BLaER1 (cell line): ENCODE measurements at regions not wholly inside any gene's neighbourhood (a gene's known extent, or its start where the extent isn't known, plus 50 kb on each side); places are given as distances from the start of the nearest gene placed in this dataset.

Source experiments
- H3K27ac ChIP-seq: shearing (Covaris generic); formaldehyde crosslinking; 2 replicates; pipeline ENCODE4 v1.8.1; 2022
- H3K27me3 ChIP-seq: shearing (Covaris generic); formaldehyde crosslinking; 2 replicates; pipeline ENCODE4 v1.8.1; 2022
- H3K36me3 ChIP-seq: shearing (Covaris generic); formaldehyde crosslinking; 2 replicates; pipeline ENCODE4 v1.8.1; 2022
- H3K4me1 ChIP-seq: shearing (Covaris generic); formaldehyde crosslinking; 2 replicates; pipeline ENCODE4 v1.8.1; 2022
- H3K4me2 ChIP-seq: shearing (Covaris generic); formaldehyde crosslinking; 2 replicates; pipeline ENCODE4 v1.8.1; 2022
- H3K4me3 ChIP-seq: shearing (Covaris generic); formaldehyde crosslinking; 2 replicates; pipeline ENCODE4 v1.8.1; 2022
- H3K9ac ChIP-seq: shearing (Covaris generic); formaldehyde crosslinking; 2 replicates; pipeline ENCODE4 v1.8.1; 2022
- H3K9me3 ChIP-seq: shearing (Covaris generic); formaldehyde crosslinking; 2 replicates; pipeline ENCODE4 v1.8.1; 2022
- H4K20me1 ChIP-seq: shearing (Covaris generic); formaldehyde crosslinking; 2 replicates; pipeline ENCODE4 v1.8.1; 2022
- Cebpa-rat ChIP-seq: shearing (Covaris generic); IDR thresholded peaks from 2 replicates; pipeline ENCODE4 v1.8.1; 2022

DNA sequence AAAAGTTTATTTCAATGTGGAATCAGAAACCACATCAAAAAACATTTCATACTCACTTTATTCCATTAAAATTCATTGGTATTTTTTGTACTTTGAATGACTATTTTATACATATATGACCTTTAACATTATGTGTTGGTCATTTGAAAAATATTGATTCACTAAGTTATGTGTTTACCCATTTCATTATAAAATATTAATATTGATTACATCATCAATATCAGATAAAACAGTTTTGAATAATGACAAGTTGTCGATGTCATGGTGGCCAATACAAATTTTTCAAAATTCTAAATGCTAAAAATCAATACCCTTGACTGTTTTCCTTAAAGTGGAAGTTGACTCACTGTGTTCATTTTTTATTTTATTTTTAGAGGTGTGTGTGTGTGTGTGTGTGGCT, 239.7 kb upstream of the ROBO1 start:
- Histone ChIP-seq H3K4me3 (no peak overlapping the region), H3K27ac (no peak overlapping the region)
- no peak for TF ChIP-seq Cebpa-rat

DNA sequence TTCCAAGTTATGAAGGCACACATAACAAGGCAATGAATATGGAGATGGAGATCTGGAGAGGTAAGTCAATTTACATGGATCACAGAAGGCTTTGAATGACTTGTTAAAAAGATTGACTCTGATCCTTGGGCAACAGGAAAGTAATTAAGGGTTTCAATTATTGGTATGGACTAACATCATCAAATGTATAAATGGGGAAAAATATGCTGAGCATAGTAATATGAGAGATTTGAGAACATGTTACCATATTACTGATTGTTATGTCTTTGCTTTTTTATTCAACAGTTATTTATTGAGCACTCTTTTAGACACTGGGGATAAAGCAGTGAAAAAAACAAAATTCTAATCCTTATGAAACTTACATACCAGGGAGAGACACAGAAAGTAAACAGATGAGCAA, 238.5 kb upstream of the ROBO1 start:
- Histone ChIP-seq H3K4me3 (no peak overlapping the region), H4K20me1 (no peaks in the 10 kb centered on the region), H3K36me3 (no peaks in the 10 kb centered on the region), H3K27me3 (no peaks in the 10 kb centered on the region), H3K4me2 (no peak overlapping the region), H3K9ac (no peak overlapping the region), H3K9me3 (no peaks in the 10 kb centered on the region), H3K4me1 (no peaks in the 10 kb centered on the region), H3K27ac (no peak overlapping the region)
- TF ChIP-seq Cebpa-rat = no peak

More for the DNA sequence above, 239.7 kb upstream of the ROBO1 start:
- H4K20me1 ChIP-seq = no peaks in the 10 kb centered on the region
- no peak overlapping the region for H3K9ac ChIP-seq
- no peaks in the 10 kb centered on the region for H3K36me3 ChIP-seq
- H3K27me3 ChIP-seq = no peaks in the 10 kb centered on the region
- no peak overlapping the region for H3K4me2 ChIP-seq
- no peaks in the 10 kb centered on the region for H3K9me3 ChIP-seq
- H3K4me1 ChIP-seq = no peaks in the 10 kb centered on the region

DNA sequence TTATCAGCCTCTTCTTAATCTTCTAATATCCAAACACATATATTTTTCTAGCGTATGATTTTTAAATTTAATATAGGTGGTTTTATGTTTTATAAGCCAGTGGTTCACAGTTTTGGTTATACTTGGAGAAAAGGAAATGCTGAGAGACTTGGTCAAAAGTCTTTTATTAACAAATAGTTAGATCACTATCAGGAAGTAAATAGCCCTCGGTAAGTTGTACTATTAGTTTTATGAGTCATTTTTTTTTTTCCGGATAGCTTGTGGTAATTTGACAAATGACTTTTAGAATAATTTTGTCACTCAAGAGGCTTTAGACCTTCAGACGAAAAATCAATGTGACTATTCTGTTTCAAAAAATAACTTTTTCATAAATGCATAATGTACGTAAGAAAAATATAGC, 232.2 kb upstream of the ROBO1 start:
- TF ChIP-seq Cebpa-rat = no peak
- Histone ChIP-seq H3K36me3 (no peaks in the 10 kb centered on the region), H3K4me1 (no peaks in the 10 kb centered on the region), H3K4me2 (no peak overlapping the region), H3K27ac (no peak overlapping the region), H4K20me1 (no peaks in the 10 kb centered on the region), H3K4me3 (no peak overlapping the region), H3K9me3 (no peaks in the 10 kb centered on the region), H3K9ac (no peak overlapping the region), H3K27me3 (no peaks in the 10 kb centered on the region)

DNA sequence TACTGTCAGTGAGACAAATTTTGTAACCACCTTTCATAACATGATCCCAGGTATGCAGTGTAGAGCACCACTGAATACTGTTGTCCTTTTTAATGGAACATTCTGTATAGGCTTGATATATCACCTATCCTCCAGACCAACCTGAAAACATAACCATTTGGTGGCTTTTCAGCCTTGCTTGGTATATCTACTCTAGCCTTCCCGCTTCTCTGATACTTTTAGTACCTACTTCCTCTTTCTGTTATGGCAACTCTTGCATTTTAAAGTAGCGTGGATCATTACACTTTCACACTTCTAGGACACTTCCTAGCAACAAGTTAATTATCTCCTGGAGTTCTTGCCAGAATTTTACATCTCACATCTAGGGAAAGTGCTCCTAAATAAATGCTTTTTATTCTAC, 226.6 kb upstream of the ROBO1 start:
- Histone ChIP-seq H3K27ac (no peak overlapping the region), H3K4me1 (peaks cover 6% of the 10 kb centered on the region)
- TF ChIP-seq Cebpa-rat = no peak

DNA sequence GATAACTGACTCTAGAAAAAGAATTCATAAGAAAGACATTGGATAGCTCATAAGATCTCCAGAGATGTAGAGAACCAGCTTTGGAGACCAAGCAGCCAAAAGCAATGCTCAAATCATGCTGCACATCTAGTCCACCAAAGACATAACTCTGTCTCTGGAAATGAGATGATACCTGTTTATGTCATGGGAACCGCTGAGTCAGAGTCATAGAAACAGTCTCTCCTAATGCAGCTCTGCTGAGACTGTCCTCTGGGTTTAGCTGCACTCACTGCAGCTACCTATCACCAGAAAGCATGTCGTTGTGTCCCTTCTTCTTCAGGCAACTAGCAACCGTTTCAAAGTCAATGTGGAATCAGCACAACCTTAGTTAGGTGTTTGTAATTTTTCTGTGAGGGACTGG, 218.5 kb upstream of the ROBO1 start:
- H3K9me3 ChIP-seq = no peaks in the 10 kb centered on the region
- no peak overlapping the region for H3K4me3 ChIP-seq
- H3K27ac ChIP-seq = no peak overlapping the region
- H3K27me3 ChIP-seq = no peaks in the 10 kb centered on the region
- H4K20me1 ChIP-seq = no peaks in the 10 kb centered on the region
- no peak overlapping the region for H3K9ac ChIP-seq
- TF ChIP-seq Cebpa-rat = no peak
- peaks cover 12% of the 10 kb centered on the region for H3K4me1 ChIP-seq
- no peak overlapping the region for H3K4me2 ChIP-seq
- H3K36me3 ChIP-seq = no peaks in the 10 kb centered on the region

More for the DNA sequence above, 226.6 kb upstream of the ROBO1 start:
- no peak overlapping the region for H3K4me2 ChIP-seq
- H3K36me3 ChIP-seq = no peaks in the 10 kb centered on the region
- no peaks in the 10 kb centered on the region for H3K27me3 ChIP-seq
- no peak overlapping the region for H3K9ac ChIP-seq
- no peak overlapping the region for H3K4me3 ChIP-seq
- H3K9me3 ChIP-seq = no peaks in the 10 kb centered on the region
- H4K20me1 ChIP-seq = no peaks in the 10 kb centered on the region

DNA sequence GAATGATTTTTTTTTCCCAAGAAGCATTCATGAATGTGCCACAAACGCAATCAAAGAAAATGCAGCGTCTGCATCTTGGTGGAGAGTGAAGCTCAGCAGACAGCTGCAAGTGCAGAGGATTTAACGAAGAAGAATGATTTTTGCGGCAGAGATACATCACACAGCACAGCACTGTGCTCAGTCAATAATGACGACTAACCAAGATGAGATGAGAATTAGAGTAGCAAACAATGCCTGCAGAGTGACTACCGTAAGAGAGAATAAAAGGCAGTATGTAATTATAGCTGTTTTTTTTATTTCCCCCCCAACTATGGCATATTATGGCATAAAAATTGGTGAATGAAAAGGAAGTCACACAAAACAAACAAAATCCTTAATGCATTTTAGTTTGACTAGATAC, 218.0 kb upstream of the ROBO1 start:
- H3K36me3 ChIP-seq = no peaks in the 10 kb centered on the region
- H3K4me3 ChIP-seq = no peak overlapping the region
- peaks cover 7% of the 10 kb centered on the region for H3K4me1 ChIP-seq
- H3K9me3 ChIP-seq = no peaks in the 10 kb centered on the region
- H3K4me2 ChIP-seq = no peak overlapping the region
- H3K27me3 ChIP-seq = no peaks in the 10 kb centered on the region
- no peak for TF ChIP-seq Cebpa-rat
- H4K20me1 ChIP-seq = no peaks in the 10 kb centered on the region
- no peak overlapping the region for H3K27ac ChIP-seq
- no peak overlapping the region for H3K9ac ChIP-seq

DNA sequence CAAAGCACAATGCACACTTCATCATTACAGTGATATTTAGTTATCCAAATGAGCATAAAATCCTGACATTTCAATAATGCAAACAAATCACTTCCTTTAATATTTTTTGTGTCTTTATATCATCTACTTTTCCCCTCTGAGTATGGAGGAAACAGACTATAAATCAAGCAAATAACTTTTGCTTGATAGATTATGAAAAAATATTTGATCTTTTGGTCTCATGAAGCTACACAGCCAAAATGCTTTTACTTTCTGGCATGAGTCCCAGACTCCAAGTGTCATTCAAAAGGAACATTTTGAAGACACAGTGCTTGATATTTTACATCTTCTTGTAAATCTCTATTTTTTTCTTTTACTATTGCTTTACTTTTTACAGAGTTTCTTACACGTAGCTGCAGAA, 215.3 kb upstream of the ROBO1 start:
- Histone ChIP-seq H3K9ac (no peak overlapping the region), H3K4me2 (no peak overlapping the region), H4K20me1 (no peaks in the 10 kb centered on the region), H3K27ac (no peak overlapping the region), H3K4me3 (no peak overlapping the region), H3K36me3 (no peaks in the 10 kb centered on the region), H3K4me1 (peaks cover 10% of the 10 kb centered on the region), H3K27me3 (no peaks in the 10 kb centered on the region), H3K9me3 (0 out of 2 replicates have a peak, but pooled peaks cover 5% of the 10 kb centered on the region)
- no peak for TF ChIP-seq Cebpa-rat

DNA sequence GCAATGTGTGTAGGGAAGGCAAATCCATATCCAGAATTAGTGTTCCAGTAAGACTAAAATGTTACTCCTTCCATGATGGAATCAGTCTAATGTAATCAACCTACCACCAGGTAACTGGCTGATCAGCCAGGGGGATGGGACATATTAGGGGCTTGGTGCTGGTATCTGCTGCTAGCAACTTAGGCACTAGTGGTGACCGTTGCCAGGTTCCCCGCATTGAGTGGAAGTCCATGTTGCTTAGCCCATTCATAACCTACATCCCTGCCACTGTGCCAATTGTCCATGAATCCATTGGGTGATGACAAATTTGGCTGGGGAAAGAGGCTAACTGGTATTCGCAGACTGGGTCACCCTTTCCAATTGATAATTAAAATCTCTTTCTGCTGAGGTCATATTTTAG, 212.2 kb upstream of the ROBO1 start:
- Histone ChIP-seq H3K9me3 (0 out of 2 replicates have a peak, but pooled peaks cover 5% of the 10 kb centered on the region), H3K4me1 (peaks cover 28% of the 10 kb centered on the region), H3K36me3 (no peaks in the 10 kb centered on the region), H3K4me2 (no peak overlapping the region), H3K9ac (no peak overlapping the region), H3K27ac (no peak overlapping the region), H3K4me3 (no peak overlapping the region), H4K20me1 (no peaks in the 10 kb centered on the region), H3K27me3 (no peaks in the 10 kb centered on the region)
- no peak for TF ChIP-seq Cebpa-rat

DNA sequence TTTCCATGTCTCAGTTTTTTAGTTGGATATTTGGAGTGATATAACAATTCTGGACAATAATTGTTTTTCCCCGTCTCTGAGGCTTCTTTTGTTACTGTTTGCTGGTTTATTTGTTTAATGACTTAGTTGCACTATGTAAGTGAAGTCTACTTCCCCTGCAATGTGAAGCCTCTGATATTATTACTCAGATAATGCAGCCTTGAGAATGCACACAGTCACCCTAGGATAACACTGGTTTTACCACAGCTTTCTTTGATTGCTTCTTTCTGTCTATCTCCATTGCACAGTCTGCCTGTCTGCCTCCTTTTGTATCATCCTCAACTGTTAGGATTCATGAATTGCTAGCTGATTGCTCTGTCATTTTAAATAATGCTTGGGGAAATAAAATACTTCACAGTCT, 208.7 kb upstream of the ROBO1 start:
- peak overlapping the region; percentile 77 for H3K4me2 ChIP-seq
- no peaks in the 10 kb centered on the region for H3K27me3 ChIP-seq
- H3K4me3 ChIP-seq = no peak overlapping the region
- H3K27ac ChIP-seq = no peak overlapping the region; the same call in 1 of the 2 replicates
- 0 out of 2 replicates have a peak, but pooled peaks cover 5% of the 10 kb centered on the region for H3K9me3 ChIP-seq
- H3K9ac ChIP-seq = no peak overlapping the region
- H3K36me3 ChIP-seq = no peaks in the 10 kb centered on the region
- TF ChIP-seq Cebpa-rat = no peak
- H4K20me1 ChIP-seq = no peaks in the 10 kb centered on the region
- H3K4me1 ChIP-seq = peaks cover 22% of the 10 kb centered on the region

DNA sequence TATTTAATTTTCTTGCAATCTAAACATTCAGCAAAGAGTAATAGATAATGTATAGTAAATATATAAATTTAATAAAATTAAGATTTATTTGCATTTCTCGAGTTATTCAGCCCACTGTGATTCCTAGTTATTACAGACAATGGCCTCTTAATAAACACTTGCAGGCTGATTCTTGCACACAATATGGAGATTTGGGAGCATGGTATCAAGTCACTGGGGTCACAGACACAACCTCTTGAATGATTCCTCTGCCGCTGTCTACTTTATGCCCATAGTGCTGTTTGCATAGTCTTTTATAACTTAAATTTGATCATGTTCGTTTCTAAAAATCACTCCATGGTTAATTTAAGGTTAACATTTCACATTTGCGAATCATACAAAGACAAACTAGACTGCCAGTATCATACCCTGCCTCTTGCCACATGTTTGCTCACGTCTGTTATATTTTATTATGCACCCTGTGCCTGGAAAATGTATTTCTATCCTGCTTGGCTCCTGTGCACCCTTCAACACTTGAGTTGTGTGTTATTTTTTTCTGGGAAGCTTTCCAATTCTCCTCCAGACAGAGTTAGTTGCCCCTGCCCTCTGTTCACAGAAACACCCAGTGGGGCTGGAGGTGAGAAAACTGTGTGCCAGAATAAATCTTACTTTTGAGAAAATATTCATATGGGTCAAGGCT, 206.3 kb upstream of the ROBO1 start:
- no peak overlapping the region for H3K27ac ChIP-seq
- no peaks in the 10 kb centered on the region for H3K9me3 ChIP-seq
- no peak for TF ChIP-seq Cebpa-rat

DNA sequence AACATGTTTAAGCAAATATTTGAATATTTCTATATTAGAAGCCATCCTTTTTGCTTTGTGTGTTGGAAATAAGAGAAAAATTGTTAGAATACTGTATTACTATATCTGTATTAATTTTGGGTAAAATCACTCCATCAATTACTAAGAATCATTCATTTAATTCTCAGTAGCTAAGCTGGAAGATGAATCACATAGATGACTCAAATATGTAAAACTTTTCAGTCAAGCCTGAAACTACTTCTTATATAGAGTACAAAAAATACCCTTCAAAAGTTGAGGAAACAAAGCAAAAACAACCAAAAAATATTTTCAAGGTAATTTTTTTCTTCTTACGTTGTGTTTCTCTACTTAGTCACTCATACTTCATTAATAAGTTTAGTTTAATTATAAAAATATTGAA, 205.7 kb upstream of the ROBO1 start:
- Histone ChIP-seq H3K4me1 (peaks cover 25% of the 10 kb centered on the region), H3K36me3 (no peaks in the 10 kb centered on the region), H3K27ac (no peak overlapping the region), H3K4me2 (no peak overlapping the region), H3K9ac (no peak overlapping the region), H4K20me1 (no peaks in the 10 kb centered on the region), H3K4me3 (no peak overlapping the region), H3K27me3 (no peaks in the 10 kb centered on the region), H3K9me3 (no peaks in the 10 kb centered on the region)
- no peak for TF ChIP-seq Cebpa-rat

More for the DNA sequence above, 206.3 kb upstream of the ROBO1 start:
- Histone ChIP-seq H4K20me1 (no peaks in the 10 kb centered on the region), H3K9ac (no peak overlapping the region), H3K27me3 (no peaks in the 10 kb centered on the region), H3K36me3 (no peaks in the 10 kb centered on the region), H3K4me2 (no peak overlapping the region), H3K4me3 (no peak overlapping the region), H3K4me1 (peaks cover 26% of the 10 kb centered on the region)
